ENCODE measurements at regions not wholly inside any gene's neighbourhood (a gene's known extent, or its start where the extent isn't known, plus 50 kb on each side); places are given as distances from the start of the nearest gene placed in this dataset.

GRCh38 chr10:85548034-85548433 is 818.6 kb downstream of the GRID1 start:
- TF ChIP-seq FOXA1 (IDR thresholded peaks at IDR 0.05) (no peak), PKNOX1 (IDR thresholded peaks at IDR 0.05) (no peak), FOXM1 (IDR thresholded peaks at IDR 0.05; ENCODE audit: borderline replicate concordance) (no peak), SUZ12 (IDR thresholded peaks at IDR 0.05) (no peak), ARNT (IDR thresholded peaks at IDR 0.05) (no peak), ELF4 (IDR thresholded peaks at IDR 0.05) (no peak), SP1 (IDR thresholded peaks at IDR 0.05) (no peak)
- DNase-seq (ENCODE audit: extremely low spot score) = peak; percentile 25
- POLR2A ChIA-PET = no interaction called here
- CTCF ChIA-PET = interaction anchor here (0.6 kb wide), 1 partner anchor 505 kb away, joined by 4 read pairs; no protein-coding TSS in a partner anchor

Data from HEK293T (cell line).